Fibroblast of lung (primary cell): ENCODE measurements at regions not wholly inside any gene's neighbourhood (a gene's known extent, or its start where the extent isn't known, plus 50 kb on each side); places are given as distances from the start of the nearest gene placed in this dataset.

Experiments
- DNase-seq, 2 donors: peaks; one replicate each; pipeline versions ENCODE4 v3.0.0 to v3.0.0-alpha.2; 2010; ENCODE audit warnings: low read depth in 2 of 2
- H2AFZ ChIP-seq: 2 replicates; pipeline ENCODE4 v1.5.1; 2012; ENCODE audit warnings: low read length, control low read depth, inconsistent platforms
- H3K27ac ChIP-seq: 2 replicates; pipeline ENCODE4 v1.5.1; 2011; ENCODE audit warnings: low read length, control low read depth; ENCODE audit not compliant: insufficient read depth
- H3K27me3 ChIP-seq: 2 replicates; pipeline ENCODE4 v1.5.1; 2011; ENCODE audit warnings: mild to moderate bottlenecking, low read length; ENCODE audit not compliant: control insufficient read depth, insufficient read depth
- H3K36me3 ChIP-seq: 2 replicates; pipeline ENCODE4 v1.5.1; 2011; ENCODE audit warnings: low read length; ENCODE audit not compliant: control insufficient read depth, insufficient read depth
- H3K4me1 ChIP-seq: 2 replicates; pipeline ENCODE4 v1.5.1; 2011; ENCODE audit warnings: low read length; ENCODE audit not compliant: control insufficient read depth, insufficient read depth; ENCODE audit errors: extremely low read depth
- H3K4me2 ChIP-seq: 2 replicates; pipeline ENCODE4 v1.5.1; 2011; ENCODE audit warnings: low read length, control low read depth; ENCODE audit not compliant: insufficient read depth; ENCODE audit errors: extremely low read depth
- H3K4me3 ChIP-seq, 4 experiments: fragments of 200-600 bp in 1 of 4; sonication (generic) in 1 of 4; replicated peaks in 1 of 4; 2 replicates each; pipeline ENCODE4 v1.5.1; 2011 to 2016; ENCODE audit warnings: low read length in 4 of 4, low read depth in 3 of 4, mild to moderate bottlenecking in 3 of 4, control low read depth in 2 of 4, inconsistent platforms in 1 of 4, mixed read lengths in 1 of 4; ENCODE audit not compliant: insufficient read depth in 1 of 4; ENCODE audit errors: control extremely low read depth in 1 of 4
- H3K79me2 ChIP-seq: 2 replicates; pipeline ENCODE4 v1.5.1; 2012; ENCODE audit warnings: mild to moderate bottlenecking, low read length, inconsistent platforms; ENCODE audit not compliant: control insufficient read depth, insufficient read depth
- H3K9ac ChIP-seq: 2 replicates; pipeline ENCODE4 v1.5.1; 2011; ENCODE audit warnings: mild to moderate bottlenecking, low read length, control low read depth; ENCODE audit not compliant: insufficient read depth
- H3K9me3 ChIP-seq: 2 replicates; pipeline ENCODE4 v1.5.1; 2012; ENCODE audit warnings: low read depth, low read length; ENCODE audit not compliant: control insufficient read depth, insufficient read depth
- H4K20me1 ChIP-seq: 2 replicates; pipeline ENCODE4 v1.5.1; 2011; ENCODE audit warnings: low read length; ENCODE audit not compliant: control insufficient read depth, insufficient read depth; ENCODE audit errors: extremely low read depth
- CTCF ChIP-seq, 2 donors: IDR thresholded peaks in 1 of 2; conservative IDR thresholded peaks in 1 of 2; 1 replicate in 1 of 2; 2 replicates in 1 of 2; pipeline ENCODE4 v1.5.1; 2011 to 2012; ENCODE audit warnings: low read length in 2 of 2, control low read depth in 1 of 2, inconsistent platforms in 1 of 2, low read depth in 1 of 2, mild to moderate bottlenecking in 1 of 2
- EZH2 ChIP-seq: IDR thresholded peaks from 2 replicates; pipeline ENCODE4 v1.5.1; 2012; ENCODE audit warnings: low read length, control low read depth, mild to moderate bottlenecking; ENCODE audit errors: missing control alignments

- no peaks in the 10 kb centered on the region for H3K79me2 ChIP-seq
- no peaks in the 10 kb centered on the region for H3K9me3 ChIP-seq
- H3K4me3 ChIP-seq = no peak overlapping the region
- no peaks in the 10 kb centered on the region for H3K4me1 ChIP-seq
- DNase-seq = no peak
- no peak overlapping the region for H2AFZ ChIP-seq
- H4K20me1 ChIP-seq = no peaks in the 10 kb centered on the region
- no peak overlapping the region for H3K9ac ChIP-seq
- H3K36me3 ChIP-seq = no peaks in the 10 kb centered on the region
- no peak overlapping the region for H3K27ac ChIP-seq
- TF ChIP-seq EZH2 = no peak
- no peak for TF ChIP-seq CTCF (conservative IDR thresholded peaks at IDR 0.05 in 1 of 2, IDR thresholded peaks at IDR 0.05 in 1 of 2; ENCODE audit: low read depth in 1 of 2, low read length in 2 of 2)
- H3K27me3 ChIP-seq = no peaks in the 10 kb centered on the region
- H3K4me2 ChIP-seq = no peak overlapping the region
Observed at GRCh38 chr6:2387445-2387844, 142.0 kb upstream of the GMDS start.

GRCh38 chr6:2385471-2385983 lies 140.1 kb upstream of the GMDS start:
- H3K4me2 ChIP-seq = no peak overlapping the region
- no peak for DNase-seq
- H2AFZ ChIP-seq = no peak overlapping the region
- H3K79me2 ChIP-seq = no peaks in the 10 kb centered on the region
- no peaks in the 10 kb centered on the region for H3K36me3 ChIP-seq
- no peaks in the 10 kb centered on the region for H3K9me3 ChIP-seq
- no peaks in the 10 kb centered on the region for H3K4me1 ChIP-seq
- H3K4me3 ChIP-seq = no peak overlapping the region
- no peaks in the 10 kb centered on the region for H3K27me3 ChIP-seq
- no peaks in the 10 kb centered on the region for H4K20me1 ChIP-seq
- no peak for TF ChIP-seq CTCF (conservative IDR thresholded peaks at IDR 0.05 in 1 of 2, IDR thresholded peaks at IDR 0.05 in 1 of 2; ENCODE audit: low read depth in 1 of 2, low read length in 2 of 2)
- TF ChIP-seq EZH2 = no peak
- no peak overlapping the region for H3K9ac ChIP-seq
- H3K27ac ChIP-seq = no peak overlapping the region

GRCh38 chr6:2384528-2384927 lies 139.1 kb upstream of the GMDS start:
- TF ChIP-seq EZH2 (no peak), CTCF (conservative IDR thresholded peaks at IDR 0.05 in 1 of 2, IDR thresholded peaks at IDR 0.05 in 1 of 2; ENCODE audit: low read depth in 1 of 2, low read length in 2 of 2) (no peak)
- Histone ChIP-seq H3K79me2 (no peaks in the 10 kb centered on the region), H3K4me3 (no peak overlapping the region), H3K4me1 (no peaks in the 10 kb centered on the region), H3K27me3 (no peaks in the 10 kb centered on the region), H3K9me3 (no peaks in the 10 kb centered on the region), H3K9ac (no peak overlapping the region), H3K27ac (no peak overlapping the region), H3K36me3 (no peaks in the 10 kb centered on the region), H3K4me2 (no peak overlapping the region), H2AFZ (no peak overlapping the region), H4K20me1 (no peaks in the 10 kb centered on the region)
- DNase-seq = no peak
